H1 (cell line): ENCODE measurements at regions not wholly inside any gene's neighbourhood (a gene's known extent, or its start where the extent isn't known, plus 50 kb on each side); places are given as distances from the start of the nearest gene placed in this dataset.

Experiments
- CTCF ChIA-PET: fragments of 300-600 bp; sonication (Branson Sonifier 250); formaldehyde crosslinking; loops from one replicate; lab custom pipeline; 2021; ENCODE audit not compliant: partially characterized antibody; lab: Charles Lee
- POLR2A ChIA-PET: fragments of 300-600 bp; sonication (Branson Sonifier 250); formaldehyde crosslinking; loops from one replicate; lab custom pipeline; 2021; ENCODE audit warnings: inconsistent platforms; ENCODE audit not compliant: partially characterized antibody; lab: Charles Lee
- DNase-seq, 2 experiments: peaks; one replicate each; pipeline versions ENCODE4 v3.0.0 to v3.0.0-alpha.2; 2010 to 2022; ENCODE audit warnings: low spot score in 2 of 2, low read depth in 1 of 2, mixed read lengths in 1 of 2
- FAIRE-seq: peaks from 2 replicates; lab custom pipeline; 2011; peaks lifted over from hg19 to GRCh38; lab: Jason Lieb, UNC
- H2AFZ ChIP-seq: 2 replicates; pipeline ENCODE4 v1.8.1; 2012; ENCODE audit warnings: low read length, inconsistent platforms
- H2AK5ac ChIP-seq: 2 replicates; pipeline ENCODE4 v1.6.1; 2013; ENCODE audit warnings: low read depth, low read length
- H2BK120ac ChIP-seq: replicated peaks from 2 replicates; pipeline ENCODE3; 2013; ENCODE audit warnings: low read depth, low read length, inconsistent platforms
- H2BK12ac ChIP-seq: 2 replicates; pipeline ENCODE4 v1.6.1; 2013; ENCODE audit warnings: low read depth, low read length
- H2BK15ac ChIP-seq: 2 replicates; pipeline ENCODE4 v1.6.1; 2013; ENCODE audit warnings: low read length
- H2BK20ac ChIP-seq: 2 replicates; pipeline ENCODE4 v1.6.1; 2013; ENCODE audit warnings: low read length
- H2BK5ac ChIP-seq: 2 replicates; pipeline ENCODE4 v1.6.1; 2013; ENCODE audit warnings: low read depth, low read length
- H3K14ac ChIP-seq: 2 replicates; pipeline ENCODE4 v1.6.1; 2013; ENCODE audit warnings: inconsistent platforms; ENCODE audit not compliant: insufficient read length
- H3K18ac ChIP-seq: 2 replicates; pipeline ENCODE4 v1.6.1; 2013; ENCODE audit warnings: low read length; ENCODE audit errors: extremely low read depth
- H3K23ac ChIP-seq: 2 replicates; pipeline ENCODE4 v1.6.1; 2013; ENCODE audit warnings: inconsistent platforms; ENCODE audit not compliant: insufficient read length
- H3K23me2 ChIP-seq: 2 replicates; pipeline ENCODE4 v1.6.1; 2013; ENCODE audit warnings: low read depth, low read length
- H3K27ac ChIP-seq: 2 replicates; pipeline ENCODE4 v1.6.1; 2011; ENCODE audit warnings: low read depth, low read length, inconsistent platforms
- H3K27me3 ChIP-seq, 4 experiments: replicated peaks in 1 of 4; 1 replicate in 1 of 4; 2 replicates in 3 of 4; pipeline versions ENCODE4 v1.6.1 to v1.8.1; 2011 to 2013; ENCODE audit warnings: low read length in 3 of 4, mild to moderate bottlenecking in 3 of 4, inconsistent platforms in 2 of 4, mixed read lengths in 2 of 4, moderate library complexity in 1 of 4; ENCODE audit not compliant: control insufficient read depth in 3 of 4, insufficient read depth in 3 of 4; ENCODE audit errors: extremely low read depth in 1 of 4
- H3K36me3 ChIP-seq, 4 experiments: 2 replicates each; pipeline versions ENCODE4 v1.6.1 to v1.8.1; 2011 to 2013; ENCODE audit warnings: mild to moderate bottlenecking in 4 of 4, low read length in 3 of 4, moderate library complexity in 2 of 4, control low read depth in 1 of 4, inconsistent platforms in 1 of 4; ENCODE audit not compliant: insufficient read depth in 4 of 4, control insufficient read depth in 2 of 4
- H3K4ac ChIP-seq: replicated peaks from 2 replicates; pipeline ENCODE3; 2013; ENCODE audit warnings: low read length, low read depth, mixed read lengths, inconsistent platforms; ENCODE audit not compliant: insufficient read length
- H3K4me1 ChIP-seq, 4 experiments: replicated peaks in 1 of 4; 1 replicate in 1 of 4; 2 replicates in 3 of 4; pipeline versions ENCODE4 v1.6.1 to v1.8.1; 2011 to 2013; ENCODE audit warnings: low read length in 3 of 4, inconsistent platforms in 2 of 4, mixed read lengths in 1 of 4; ENCODE audit not compliant: insufficient read depth in 4 of 4, control insufficient read depth in 3 of 4
- H3K4me2 ChIP-seq, 2 experiments: 2 replicates each; pipeline versions ENCODE4 v1.6.1 to v1.8.1; 2011 to 2013; ENCODE audit warnings: low read depth in 2 of 2, low read length in 2 of 2, control low read depth in 1 of 2, inconsistent platforms in 1 of 2, mild to moderate bottlenecking in 1 of 2; ENCODE audit not compliant: insufficient read depth in 1 of 2
- H3K4me3 ChIP-seq, 4 experiments: fragments of 200-600, 300-600 bp in 1 of 4; sonication (generic), shearing (Covaris generic), sonication (Bioruptor Twin) in 1 of 4; 2 replicates each; pipeline versions ENCODE4 v1.5.1 to v1.8.1; 2011 to 2016; ENCODE audit warnings: low read length in 4 of 4, low read depth in 3 of 4, control low read depth in 2 of 4, inconsistent platforms in 2 of 4, mild to moderate bottlenecking in 2 of 4, mixed read lengths in 1 of 4, moderate library complexity in 1 of 4; ENCODE audit not compliant: insufficient read depth in 2 of 4; ENCODE audit errors: extremely low read depth in 1 of 4
- H3K56ac ChIP-seq: replicated peaks from 2 replicates; pipeline ENCODE3; 2013; ENCODE audit warnings: low read depth, mild to moderate bottlenecking, mixed read lengths, low read length, inconsistent platforms; ENCODE audit not compliant: insufficient read length
- H3K79me1 ChIP-seq: 2 replicates; pipeline ENCODE4 v1.6.1; 2013; ENCODE audit warnings: low read depth, low read length, control low read depth
- H3K79me2 ChIP-seq, 2 experiments: 2 replicates each; pipeline versions ENCODE4 v1.6.1 to v1.8.1; 2012 to 2013; ENCODE audit warnings: low read length in 2 of 2, mild to moderate bottlenecking in 2 of 2, inconsistent platforms in 1 of 2; ENCODE audit not compliant: insufficient read depth in 2 of 2, control insufficient read depth in 1 of 2
- H3K9ac ChIP-seq, 4 experiments: replicated peaks in 1 of 4; 1 replicate in 1 of 4; 2 replicates in 3 of 4; pipeline versions ENCODE4 v1.6.1 to v1.8.1; 2011 to 2013; ENCODE audit warnings: low read depth in 3 of 4, low read length in 3 of 4, control low read depth in 2 of 4, mild to moderate bottlenecking in 2 of 4, moderate library complexity in 2 of 4, inconsistent platforms in 1 of 4; ENCODE audit errors: extremely low read depth in 1 of 4
- H3K9me3 ChIP-seq, 2 experiments: 2 replicates each; pipeline versions ENCODE4 v1.6.1 to v1.8.1; 2012 to 2013; ENCODE audit warnings: mild to moderate bottlenecking in 2 of 2, moderate library complexity in 2 of 2, control low read depth in 1 of 2, inconsistent platforms in 1 of 2, low read depth in 1 of 2, low read length in 1 of 2, mixed read lengths in 1 of 2; ENCODE audit not compliant: insufficient read depth in 2 of 2
- H4K20me1 ChIP-seq, 2 experiments: replicated peaks in 1 of 2; 2 replicates each; pipeline versions ENCODE3 to v1.8.1; 2011 to 2013; ENCODE audit warnings: inconsistent platforms in 2 of 2, low read length in 2 of 2, mild to moderate bottlenecking in 1 of 2; ENCODE audit not compliant: insufficient read depth in 2 of 2, control insufficient read depth in 1 of 2
- H4K5ac ChIP-seq: 2 replicates; pipeline ENCODE4 v1.6.1; 2013; ENCODE audit warnings: low read length, low read depth, mixed read lengths, inconsistent platforms; ENCODE audit not compliant: insufficient read length
- H4K8ac ChIP-seq: 2 replicates; pipeline ENCODE4 v1.8.0; 2013; ENCODE audit warnings: mild to moderate bottlenecking, moderate library complexity, low read length, inconsistent platforms; ENCODE audit not compliant: insufficient read depth; ENCODE audit errors: extremely low read depth
- H4K91ac ChIP-seq: replicated peaks from 2 replicates; pipeline ENCODE3; 2013; ENCODE audit warnings: low read length, mixed read lengths, inconsistent platforms; ENCODE audit not compliant: insufficient read length
- HDAC2 ChIP-seq, 2 experiments: fragments of 300-600 bp in 1 of 2; sonication (generic) in 1 of 2; IDR thresholded peaks; 2 replicates each; pipeline ENCODE4 v1.6.1; 2011 to 2012; ENCODE audit warnings: low read depth in 2 of 2, low read length in 2 of 2, mild to moderate bottlenecking in 2 of 2, moderate library complexity in 2 of 2, borderline replicate concordance in 1 of 2, inconsistent platforms in 1 of 2
- WGBS, 2 experiments: shearing (Covaris generic) in 1 of 2; methylation state at CpG; one replicate each; pipeline versions ENCODE4 v1.1.6 to v1.1.7; 2013 to 2015; ENCODE audit warnings: low lambda C conversion rate in 2 of 2, mixed read lengths in 2 of 2, inconsistent platforms in 1 of 2, low coverage in 1 of 2, missing lambda C conversion rate in 1 of 2; ENCODE audit not compliant: insufficient replicate concordance in 2 of 2, insufficient coverage in 1 of 2, insufficient read length in 1 of 2; ENCODE audit errors: extremely low coverage in 1 of 2, missing lambda C conversion rate in 1 of 2; 5-methylcytosine and 5-hydroxymethylcytosine counted together

DNA sequence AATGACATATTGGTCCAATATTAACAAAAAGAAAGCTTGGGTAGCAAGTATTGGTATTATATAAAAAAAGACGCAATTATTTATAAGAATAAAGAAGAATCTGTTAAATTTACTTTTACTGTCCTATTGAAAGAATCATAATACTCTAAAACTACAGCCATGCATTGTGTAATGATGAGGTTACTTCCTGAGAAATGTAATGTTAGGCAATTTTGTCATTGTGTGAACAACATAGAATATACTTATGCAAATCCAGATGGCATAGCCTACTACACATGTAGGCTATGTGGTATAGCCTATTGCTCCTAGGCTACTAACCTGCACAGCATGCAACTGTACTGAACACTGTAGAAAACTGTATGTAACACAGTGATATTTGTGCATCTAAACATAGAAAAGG lies 121.2 kb upstream of the PTGFR start:
- Histone ChIP-seq H3K14ac (no peak overlapping the region), H3K56ac (no peak overlapping the region), H2BK20ac (no peak overlapping the region), H3K23ac (no peak overlapping the region), H3K18ac (no peak overlapping the region), H4K5ac (no peak overlapping the region), H2BK15ac (no peak overlapping the region), H2BK120ac (no peak overlapping the region), H3K79me2 (no peaks in the 10 kb centered on the region), H2BK5ac (no peak overlapping the region), H3K79me1 (no peaks in the 10 kb centered on the region), H3K4me3 (no peak overlapping the region), H4K91ac (no peak overlapping the region), H4K20me1 (no peaks in the 10 kb centered on the region), H3K9me3 (no peaks in the 10 kb centered on the region), H4K8ac (no peak overlapping the region), H3K4ac (no peak overlapping the region), H2AK5ac (no peak overlapping the region), H2BK12ac (no peak overlapping the region), H3K4me2 (no peak overlapping the region), H3K23me2 (no peaks in the 10 kb centered on the region), H3K9ac (no peak overlapping the region), H3K36me3 (no peaks in the 10 kb centered on the region), H3K27me3 (no peaks in the 10 kb centered on the region), H3K4me1 (no peaks in the 10 kb centered on the region), H2AFZ (no peak overlapping the region), H3K27ac (no peak overlapping the region)
- ChIA-PET POLR2A (no interaction called here), CTCF (interaction anchor here (1.2 kb wide), 1 partner anchor 10 kb away, joined by 3 read pairs; no protein-coding TSS in a partner anchor)
- DNase-seq (no peak), FAIRE-seq (no peak)
- 97% methylated on average over 1 of the region's 1 CpG; no CpG with 5 or more reads in 1 of the 2 experiments for WGBS, 2 experiments
- TF ChIP-seq HDAC2 (IDR thresholded peaks at IDR 0.05; ENCODE audit: borderline replicate concordance in 1 of 2, low read depth in 2 of 2, low read length in 2 of 2) = no peak
